Activated CD8-positive, alpha-beta memory T cell treated with anti-CD3 and anti-CD28 coated beads for 36 hours (primary cell): ENCODE measurements at regions not wholly inside any gene's neighbourhood (a gene's known extent, or its start where the extent isn't known, plus 50 kb on each side); places are given as distances from the start of the nearest gene placed in this dataset.

Experiments
- CTCF ChIA-PET: fragments of 350-600 bp; sonication (Branson Sonifier 250); formaldehyde crosslinking; loops from one replicate; lab custom pipeline; 2021; ENCODE audit warnings: antibody characterized with exemption; lab: Charles Lee
- POLR2A ChIA-PET: fragments of 350-600 bp; sonication (Branson Sonifier 250); formaldehyde crosslinking; loops from one replicate; lab custom pipeline; 2021; ENCODE audit warnings: antibody characterized with exemption; lab: Charles Lee

GRCh38 chr15:93859176-93859575 is 372.2 kb upstream of the MCTP2 start:
- ChIA-PET CTCF (no interaction called here), POLR2A (no interaction called here)

- CTCF ChIA-PET: no interaction called here
Measured at GRCh38 chr15:93855181-93855826, 376.1 kb upstream of the MCTP2 start.

GRCh38 chr15:93854088-93854487 is 377.3 kb upstream of the MCTP2 start:
- CTCF ChIA-PET: no interaction called here
- POLR2A ChIA-PET: no interaction called here

More at GRCh38 chr15:93855181-93855826, 376.1 kb upstream of the MCTP2 start:
- POLR2A ChIA-PET: no interaction called here

DNA sequence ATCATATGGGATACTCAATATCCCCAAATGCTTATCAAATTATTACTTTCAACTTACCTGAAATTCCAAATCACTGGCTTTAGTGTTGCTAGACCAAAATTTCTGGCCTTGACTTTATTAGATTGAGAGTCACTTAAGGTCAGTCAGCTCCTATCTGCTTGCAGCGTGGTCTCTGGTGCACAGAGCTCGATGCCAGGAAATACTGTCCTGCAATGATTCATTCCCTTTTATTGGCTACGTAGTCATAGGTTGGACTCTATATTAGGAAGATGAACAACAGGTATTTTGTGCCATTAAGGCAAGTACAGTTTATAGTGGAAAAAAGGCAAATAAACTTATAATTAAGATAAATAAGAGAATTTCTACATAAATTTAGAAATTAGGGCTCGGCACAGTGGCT is 378.6 kb upstream of the MCTP2 start:
- POLR2A ChIA-PET: no interaction called here
- CTCF ChIA-PET: no interaction called here

DNA sequence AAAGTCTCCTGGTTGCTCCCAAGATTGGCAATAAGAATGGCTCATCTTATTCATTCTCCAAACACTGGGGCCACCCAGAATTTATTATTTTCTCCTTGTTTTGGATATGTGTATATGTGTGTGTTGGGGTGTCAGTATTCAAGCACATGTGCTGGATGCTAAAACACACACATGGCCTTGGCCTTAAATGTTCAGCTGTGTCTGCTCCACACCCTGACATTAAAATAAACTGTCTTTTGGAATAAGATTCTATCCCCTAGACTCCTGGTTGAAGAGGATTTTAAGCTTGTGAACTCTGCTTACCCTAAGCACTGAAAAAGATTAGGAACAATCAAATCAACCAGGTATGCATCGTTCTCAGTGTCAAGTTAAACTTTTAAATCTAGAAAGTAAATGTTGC is 382.9 kb upstream of the MCTP2 start:
- ChIA-PET CTCF (no interaction called here), POLR2A (no interaction called here)

DNA sequence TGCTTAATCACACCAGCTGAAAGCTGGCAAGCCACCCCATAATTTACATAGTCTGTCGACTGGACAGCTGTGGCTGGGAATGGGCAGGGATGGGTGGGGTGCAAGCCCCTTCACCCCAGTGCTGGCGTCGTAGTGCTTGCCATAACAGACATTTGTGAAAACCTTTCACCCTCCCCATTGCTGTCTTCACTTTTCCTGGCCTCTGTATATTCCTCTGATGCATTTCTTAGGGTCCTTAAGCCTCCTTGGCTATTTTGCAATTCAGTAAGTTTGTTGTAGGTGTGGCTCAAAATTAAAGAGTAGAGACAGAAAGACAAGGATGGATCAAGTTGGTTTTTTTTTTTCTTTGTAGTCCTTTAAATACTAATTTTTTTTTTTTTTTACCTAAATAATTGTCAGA is 383.3 kb upstream of the MCTP2 start:
- ChIA-PET POLR2A (no interaction called here), CTCF (no interaction called here)

- POLR2A ChIA-PET: no interaction called here
- CTCF ChIA-PET: interaction anchor here (0.7 kb wide), 1 partner anchor 19 kb away, joined by 3 read pairs; no protein-coding TSS in a partner anchor
Measured at GRCh38 chr15:93846148-93846547, 385.2 kb upstream of the MCTP2 start.

GRCh38 chr15:93837450-93837849 is 393.9 kb upstream of the MCTP2 start:
- POLR2A ChIA-PET: no interaction called here
- CTCF ChIA-PET: no interaction called here

DNA sequence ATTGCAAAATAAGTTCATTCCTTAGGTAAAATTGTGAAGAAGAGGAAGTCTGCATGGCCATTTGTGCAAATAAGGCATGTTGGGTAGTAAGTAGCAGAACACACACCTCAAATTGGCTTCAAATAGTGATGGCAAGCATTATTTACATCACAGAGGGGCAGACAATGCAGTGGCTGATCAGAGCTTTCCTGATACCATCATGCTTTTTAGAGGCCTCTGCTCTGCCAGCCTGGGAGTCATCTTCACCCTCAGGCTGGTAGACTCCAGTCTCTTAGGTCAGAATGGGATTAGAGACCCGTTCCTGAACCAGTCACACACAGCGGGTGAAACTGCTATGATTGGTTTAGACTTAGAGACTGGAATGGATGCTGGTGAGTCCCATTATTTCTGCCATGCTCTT is 396.0 kb upstream of the MCTP2 start:
- ChIA-PET POLR2A (no interaction called here), CTCF (no interaction called here)

GRCh38 chr15:93831641-93832040 is 399.7 kb upstream of the MCTP2 start:
- ChIA-PET CTCF (no interaction called here), POLR2A (no interaction called here)

GRCh38 chr15:93830221-93831080 is 400.9 kb upstream of the MCTP2 start:
- ChIA-PET CTCF (no interaction called here), POLR2A (no interaction called here)

DNA sequence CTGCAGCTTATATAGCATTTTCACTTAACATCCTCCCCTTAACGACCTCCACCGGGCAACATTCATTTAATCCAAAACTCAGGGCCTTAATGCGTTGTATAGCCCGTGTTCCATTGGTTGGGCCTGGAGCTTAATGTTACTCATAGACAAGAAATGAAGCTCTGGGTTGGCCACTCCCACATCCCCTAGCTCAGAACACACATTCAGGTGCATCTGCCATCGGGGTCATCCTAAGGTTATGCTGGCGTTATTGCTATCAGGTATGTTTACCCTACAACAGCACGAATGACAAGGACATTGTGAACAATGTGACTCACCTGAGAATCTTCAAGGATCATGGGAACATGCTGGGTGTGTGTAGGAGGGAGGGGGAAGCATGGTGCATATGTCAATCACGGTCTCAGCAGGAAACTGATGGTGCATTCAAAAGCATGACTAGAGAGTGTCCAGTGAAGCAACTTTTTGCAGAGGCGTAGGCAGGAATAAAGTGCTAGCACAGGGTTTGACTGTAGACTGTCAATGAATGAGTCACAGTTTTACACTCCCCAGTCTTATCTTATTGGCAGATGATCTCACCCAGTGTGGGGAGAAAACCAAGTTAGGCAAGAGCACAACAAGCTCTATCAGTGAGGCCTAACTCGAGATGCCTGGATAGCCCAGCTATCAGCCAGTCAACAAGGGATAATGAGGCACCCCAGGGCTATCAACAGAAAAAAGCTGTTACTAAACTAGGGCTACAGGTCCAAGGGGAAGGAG is 402.1 kb upstream of the MCTP2 start:
- ChIA-PET CTCF (no interaction called here), POLR2A (no interaction called here)

GRCh38 chr15:93826790-93827189 is 404.6 kb upstream of the MCTP2 start:
- ChIA-PET CTCF (no interaction called here), POLR2A (no interaction called here)

- ChIA-PET POLR2A (no interaction called here), CTCF (no interaction called here)
Measured at GRCh38 chr15:93826293-93826692, 405.1 kb upstream of the MCTP2 start.

- ChIA-PET CTCF (no interaction called here), POLR2A (no interaction called here)
Measured at GRCh38 chr15:93825682-93826081, 405.7 kb upstream of the MCTP2 start.

DNA sequence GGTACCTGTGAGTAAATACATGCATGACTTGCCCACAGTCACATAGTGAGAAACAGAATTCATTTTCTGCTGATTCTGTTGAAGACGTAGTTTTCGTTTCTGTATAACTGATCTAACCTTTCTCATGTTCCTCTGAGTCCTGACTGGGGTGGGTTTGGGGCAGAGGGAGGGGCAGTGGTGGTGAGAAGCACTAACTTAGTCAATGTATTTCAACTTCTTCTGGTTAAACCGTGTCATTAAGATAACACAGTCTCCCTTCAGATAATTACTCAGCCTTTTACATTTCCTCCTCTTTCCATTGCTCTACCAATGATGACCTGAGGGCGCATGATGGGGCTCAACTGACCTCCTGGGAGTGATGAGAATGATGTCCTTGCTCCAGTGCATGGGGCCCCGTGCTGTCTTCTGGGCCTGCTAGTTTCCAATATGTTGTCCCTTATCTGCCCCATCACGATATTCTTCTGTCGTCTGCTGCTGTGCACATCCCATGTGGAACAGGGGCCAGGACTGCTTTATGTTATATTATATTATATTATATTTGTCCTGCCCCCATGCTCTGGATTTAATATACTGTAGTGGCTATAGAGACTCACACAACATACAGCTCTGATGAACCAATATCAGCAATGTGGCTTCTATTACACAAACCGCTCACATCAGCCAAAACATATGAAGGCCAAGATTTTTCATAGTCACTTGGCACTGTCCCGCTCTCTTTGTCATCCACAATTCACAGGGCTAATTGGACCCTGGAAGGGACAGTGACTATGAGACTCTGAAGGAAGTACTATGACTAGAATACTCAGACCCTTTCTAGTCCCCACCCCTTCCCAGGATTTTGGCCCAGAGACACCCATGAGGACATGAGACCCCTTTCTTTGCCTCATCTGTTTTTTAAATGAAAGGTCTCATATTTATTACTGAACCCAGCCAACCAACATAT is 407.1 kb upstream of the MCTP2 start:
- ChIA-PET POLR2A (no interaction called here), CTCF (no interaction called here)

DNA sequence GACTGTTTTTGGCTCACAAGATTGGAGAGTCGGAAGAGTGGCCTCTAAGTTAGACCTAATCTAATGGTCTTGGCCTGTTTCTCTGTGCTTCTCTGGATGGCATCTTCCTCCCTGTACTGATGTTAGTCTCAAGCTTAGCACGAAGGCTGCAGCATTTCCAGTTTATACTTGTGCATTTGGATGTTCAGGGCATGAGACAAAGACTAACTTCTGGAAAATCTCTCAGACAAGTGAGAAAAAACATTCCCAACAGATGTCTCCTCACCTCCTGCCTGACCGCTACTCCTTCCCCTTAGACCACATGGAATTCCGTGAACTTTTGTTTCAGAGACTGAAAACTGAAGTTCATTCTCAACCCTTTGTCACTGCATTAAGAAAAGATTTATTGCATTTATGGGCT is 410.8 kb upstream of the MCTP2 start:
- ChIA-PET CTCF (no interaction called here), POLR2A (no interaction called here)

DNA sequence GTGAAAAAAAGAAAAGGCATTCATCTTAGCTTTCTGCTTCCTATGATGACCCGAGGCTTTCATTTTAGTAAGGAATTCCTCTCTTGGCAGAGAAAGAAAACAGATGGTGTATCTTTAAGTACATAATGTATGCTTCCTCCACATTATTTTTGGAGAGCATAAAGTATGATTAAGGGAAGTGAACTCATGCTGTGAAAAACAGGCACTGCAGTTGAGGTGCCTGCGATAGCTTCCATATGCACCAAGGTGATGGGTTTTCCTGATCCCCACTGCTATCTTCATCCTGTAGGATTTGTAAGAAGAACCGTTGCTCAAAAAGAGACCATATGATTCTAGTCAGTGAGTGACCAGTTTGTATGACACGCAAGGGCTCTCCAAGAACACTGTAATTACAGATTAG is 411.5 kb upstream of the MCTP2 start:
- ChIA-PET CTCF (no interaction called here), POLR2A (no interaction called here)

DNA sequence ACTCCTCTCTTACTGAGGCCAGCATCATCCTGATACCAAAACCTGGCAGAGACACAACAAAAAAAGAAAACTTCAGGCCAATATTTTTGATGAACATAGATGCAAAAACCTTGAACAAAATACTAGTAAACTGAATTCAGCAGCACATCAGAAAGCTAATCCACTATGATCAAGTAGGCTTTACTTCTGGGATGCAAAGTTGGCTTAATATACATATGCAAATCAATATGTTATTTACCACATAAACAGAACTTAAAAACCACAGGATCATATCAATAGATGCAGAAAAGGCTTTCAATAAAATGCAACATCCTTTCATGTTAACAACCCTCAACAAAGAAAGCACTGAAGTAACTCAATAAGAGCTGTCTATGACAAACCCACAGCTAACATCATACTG is 414.5 kb upstream of the MCTP2 start:
- POLR2A ChIA-PET: no interaction called here
- CTCF ChIA-PET: no interaction called here
